HG02678 (cell line): ENCODE measurements at regions not wholly inside any gene's neighbourhood (a gene's known extent, or its start where the extent isn't known, plus 50 kb on each side); places are given as distances from the start of the nearest gene placed in this dataset.

Experiments used
- ATAC-seq: cut with Tn5 transposase; IDR thresholded peaks from one replicate; pipeline ENCODE4 v1.9.1; 2021; ENCODE audit warnings: mild to moderate bottlenecking, moderate library complexity; ENCODE audit not compliant: unreplicated experiment

DNA sequence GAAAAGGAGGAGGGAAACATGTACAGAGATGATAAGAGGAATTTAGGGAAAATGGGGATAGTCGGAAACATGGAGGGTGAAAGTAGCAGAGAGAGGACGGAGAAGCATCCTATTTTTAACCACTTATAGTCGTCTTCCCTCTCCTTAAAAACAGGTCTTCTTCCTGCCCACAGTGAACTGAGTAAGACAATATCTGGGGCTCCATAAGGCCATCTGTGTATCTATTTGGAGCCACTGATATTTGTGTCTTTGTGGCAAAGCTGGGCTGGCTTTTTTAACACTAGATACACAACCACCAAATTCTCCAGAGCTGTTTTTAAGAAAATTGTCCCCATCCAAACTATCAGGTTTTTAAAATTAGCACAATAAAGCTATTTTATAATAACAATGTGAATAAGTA lies 109.5 kb upstream of the RAP1B start:
- ATAC-seq, result no peak

DNA sequence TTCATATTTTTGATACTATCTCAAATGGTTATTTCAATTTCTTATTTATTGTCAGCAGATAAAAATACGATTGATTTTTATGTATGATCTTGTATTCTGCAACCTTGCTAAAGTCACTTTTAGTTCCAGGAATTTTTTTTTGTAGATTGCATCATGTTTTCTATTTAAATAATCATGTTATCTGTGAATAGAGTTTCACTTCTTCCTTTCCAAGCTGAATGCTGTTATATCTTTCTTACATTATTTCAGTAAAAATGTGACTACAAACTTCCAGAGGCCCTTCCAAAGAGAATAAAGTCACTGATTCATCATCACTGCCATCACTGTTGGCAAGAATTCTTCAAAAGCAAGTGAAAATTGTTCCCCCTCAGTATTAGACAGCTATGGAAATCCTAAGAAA lies 104.7 kb upstream of the RAP1B start:
- no peak for ATAC-seq

DNA sequence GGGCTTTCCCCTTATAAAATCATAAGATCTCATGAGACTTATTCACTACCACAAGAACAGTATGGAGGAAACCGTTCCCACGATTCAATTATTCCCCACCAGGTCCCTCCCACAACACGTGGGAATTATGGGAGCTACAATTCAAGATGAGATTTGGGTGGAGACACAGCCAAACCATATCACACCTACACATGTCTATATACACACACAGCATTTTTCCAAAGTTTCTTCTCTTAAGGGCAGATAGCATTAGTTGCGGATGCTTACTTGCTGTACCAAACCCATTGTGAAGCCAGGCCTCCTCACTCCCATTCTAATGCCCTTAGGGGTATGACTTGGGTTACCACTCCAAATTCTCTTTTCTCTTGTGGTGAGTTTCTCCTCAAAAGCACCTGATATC lies 104.1 kb upstream of the RAP1B start:
- no peak for ATAC-seq

DNA sequence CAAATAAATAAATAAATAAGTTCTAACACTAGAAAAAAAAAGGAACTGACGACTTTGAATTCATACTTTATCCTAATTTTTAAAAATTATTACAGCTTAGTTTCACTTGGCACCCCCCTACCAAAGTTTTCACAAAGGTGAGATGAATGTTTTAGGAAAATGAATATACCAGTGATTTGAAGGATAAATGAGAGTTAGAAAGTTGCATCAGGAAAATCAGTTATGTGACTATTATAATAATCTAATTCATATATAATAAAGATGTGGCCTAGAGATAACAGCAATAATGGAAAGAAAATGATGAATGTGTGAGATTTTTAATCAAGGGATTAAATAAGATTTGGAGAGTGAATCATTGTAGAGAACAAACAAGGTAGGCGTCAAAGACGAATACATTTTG lies 103.0 kb upstream of the RAP1B start:
- no peak for ATAC-seq

DNA sequence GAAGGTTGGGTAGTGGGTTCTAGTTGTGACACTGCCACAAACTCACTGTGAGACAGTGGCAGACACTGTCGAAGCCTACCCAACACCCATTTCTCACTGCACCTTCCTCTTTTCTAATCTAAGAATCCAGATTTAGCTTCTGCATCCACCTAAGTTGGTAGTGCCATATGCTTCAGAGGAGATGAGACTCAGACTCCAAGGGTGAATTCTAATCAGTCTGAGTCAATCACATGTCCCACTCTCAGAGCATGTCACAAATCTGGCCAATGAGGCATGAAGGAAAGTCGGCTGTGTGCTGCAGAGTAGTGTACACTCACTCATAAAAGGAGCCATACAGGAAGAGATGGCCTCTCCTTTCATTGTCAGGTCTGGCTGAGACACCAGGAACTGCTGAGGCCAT lies 102.1 kb upstream of the RAP1B start:
- ATAC-seq, result no peak

DNA sequence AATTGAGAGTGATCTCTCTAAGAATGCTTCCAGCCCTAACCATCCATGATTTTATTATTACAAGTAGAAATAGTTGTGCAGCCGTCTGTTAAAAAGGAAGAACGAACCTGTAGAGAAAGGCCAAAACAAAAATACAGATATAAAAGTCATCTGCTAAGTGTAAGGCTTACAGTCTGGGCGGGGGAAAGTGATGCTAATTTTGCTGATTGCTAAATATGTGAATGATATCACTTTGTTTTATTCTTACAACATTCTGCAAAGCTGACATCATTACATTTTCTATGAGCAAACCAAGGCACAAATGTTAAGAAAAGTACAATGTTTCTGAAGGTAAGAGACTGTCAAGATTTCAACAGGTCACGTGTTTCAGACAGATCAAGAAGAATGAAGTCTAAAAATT lies 101.5 kb upstream of the RAP1B start:
- ATAC-seq, result no peak

DNA sequence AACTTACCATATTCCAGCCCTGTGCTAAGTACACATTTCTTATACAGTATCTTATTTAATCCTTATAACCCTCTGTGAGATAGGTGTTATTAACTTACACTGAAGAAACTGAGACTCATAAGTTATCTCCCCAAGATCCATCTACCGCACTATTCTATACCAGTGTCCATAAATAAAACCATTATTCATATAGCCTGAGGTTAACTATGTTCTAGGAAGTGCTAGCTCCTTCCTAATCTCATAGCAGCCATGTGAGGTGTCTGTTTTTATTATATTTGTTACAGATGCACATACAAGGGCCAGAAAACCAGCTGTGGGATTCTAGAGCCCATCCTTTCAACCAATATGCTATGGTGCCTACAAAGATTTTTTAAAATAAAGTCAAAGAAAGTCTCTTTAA lies 100.3 kb upstream of the RAP1B start:
- ATAC-seq, result no peak

DNA sequence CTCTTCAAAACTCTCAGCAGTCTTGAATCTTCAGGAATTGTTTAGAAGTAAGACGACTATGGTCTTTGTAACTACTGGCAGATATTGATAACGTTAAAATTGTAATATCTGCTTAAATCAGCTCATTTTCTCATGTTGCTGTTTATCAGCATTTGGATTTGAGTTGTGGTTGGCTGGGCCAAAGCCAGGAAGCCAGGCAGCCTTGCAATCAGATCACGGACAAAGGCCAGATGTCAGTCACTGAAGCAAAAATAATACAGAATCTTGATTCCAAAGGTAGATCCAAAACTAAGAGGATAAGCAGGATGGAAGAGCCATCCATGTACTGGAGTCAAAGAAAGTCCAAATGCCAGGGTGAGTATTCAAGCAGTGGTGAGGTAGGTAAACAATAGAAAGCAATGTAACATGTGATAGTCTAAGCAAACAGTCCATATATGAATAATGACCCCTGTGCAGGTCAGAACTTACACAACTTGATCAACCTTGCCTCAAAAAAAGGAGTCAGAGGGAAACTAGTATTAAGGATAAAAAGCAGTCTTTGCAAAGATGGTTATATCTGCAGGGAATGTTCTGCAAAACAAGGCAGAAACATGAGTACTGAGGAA lies 95.8 kb upstream of the RAP1B start:
- no peak for ATAC-seq

DNA sequence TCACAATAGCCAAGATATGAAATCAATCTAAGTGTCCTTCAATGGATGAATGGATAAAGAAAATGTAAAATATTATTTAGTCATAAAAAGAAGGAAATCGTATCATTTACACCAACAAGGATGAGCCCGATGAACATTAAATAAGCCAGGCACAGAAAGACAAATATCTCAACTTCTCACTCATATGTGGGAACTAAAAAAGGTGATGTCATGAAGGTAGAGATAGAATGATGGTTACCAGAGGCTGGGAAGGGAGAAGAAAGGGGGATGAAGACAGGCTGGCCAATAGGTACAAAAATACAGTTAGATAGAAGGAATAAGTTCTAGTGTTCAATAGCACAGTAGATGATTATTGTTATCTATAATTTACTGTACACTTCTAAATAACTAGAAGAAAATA lies 94.9 kb upstream of the RAP1B start:
- no peak for ATAC-seq

DNA sequence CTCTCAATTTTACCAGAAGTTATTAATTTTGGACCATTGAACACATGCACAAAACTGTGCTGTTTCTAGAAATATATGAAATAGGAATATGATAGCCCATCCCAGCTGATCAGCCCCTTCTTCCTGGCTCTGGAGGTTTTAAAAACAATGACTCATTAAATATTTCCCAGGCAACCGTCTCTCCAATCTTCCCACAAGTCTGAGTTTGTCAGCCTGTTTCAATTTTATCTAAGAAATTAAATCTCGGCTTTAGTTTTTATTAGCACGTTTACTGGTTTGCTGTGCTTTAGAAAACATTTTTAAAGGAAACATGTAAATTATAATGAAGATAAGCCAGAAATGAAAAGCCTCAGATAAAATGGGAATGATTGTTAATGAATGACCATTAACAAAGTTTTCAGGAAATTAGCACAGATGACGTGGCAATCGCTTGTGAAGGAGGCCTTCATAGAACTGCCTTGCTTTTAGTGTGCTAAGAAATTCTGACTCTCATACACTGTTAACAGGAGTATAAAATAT lies 89.3 kb upstream of the RAP1B start:
- no peak for ATAC-seq

DNA sequence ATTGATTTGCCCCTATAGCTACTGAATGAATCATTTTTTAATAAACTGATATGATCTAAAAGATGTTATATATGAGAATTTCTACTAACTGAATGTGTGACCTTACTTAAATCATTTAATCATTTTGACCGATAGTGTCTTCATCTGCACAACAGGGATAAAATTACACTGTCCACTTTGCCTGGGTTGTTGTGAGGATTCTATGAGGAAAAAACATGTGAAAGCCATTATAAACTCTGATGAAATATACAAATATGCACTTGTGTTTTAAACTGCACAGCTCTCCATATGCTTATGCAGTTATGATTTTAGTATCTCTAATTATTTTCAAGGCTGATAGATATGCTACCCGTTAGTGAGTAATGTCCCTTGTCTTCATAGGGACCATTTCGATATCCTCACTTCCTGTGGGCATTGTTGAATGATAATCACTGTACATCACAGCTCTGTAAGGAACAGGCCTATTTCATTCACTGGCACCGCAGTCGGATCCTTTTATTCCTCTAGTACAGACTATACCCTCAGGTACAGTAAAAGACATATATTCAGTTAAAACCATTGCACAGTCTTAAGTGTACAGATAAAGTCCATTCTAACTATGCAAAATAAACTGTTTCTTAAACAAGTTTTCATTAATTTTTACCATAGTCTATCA lies 88.7 kb upstream of the RAP1B start:
- no peak for ATAC-seq

DNA sequence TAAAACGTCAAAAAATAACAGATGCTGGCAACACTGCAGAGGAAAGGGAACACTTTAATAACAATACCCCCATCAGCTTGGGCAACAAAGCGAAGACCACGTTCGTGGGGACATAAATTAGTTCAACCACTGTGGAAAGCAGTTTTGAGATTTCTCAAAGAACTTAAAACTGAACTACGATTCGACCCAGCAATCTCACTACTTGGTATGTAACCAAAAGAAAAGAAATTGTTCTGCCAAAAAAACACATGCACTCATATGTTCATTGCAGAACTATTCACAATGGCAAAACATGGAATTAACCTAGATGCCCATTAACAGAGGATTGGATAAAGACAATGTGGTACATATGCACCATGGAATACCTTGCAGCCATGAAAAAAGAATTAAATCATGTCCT lies 81.2 kb upstream of the RAP1B start:
- ATAC-seq, result no peak

DNA sequence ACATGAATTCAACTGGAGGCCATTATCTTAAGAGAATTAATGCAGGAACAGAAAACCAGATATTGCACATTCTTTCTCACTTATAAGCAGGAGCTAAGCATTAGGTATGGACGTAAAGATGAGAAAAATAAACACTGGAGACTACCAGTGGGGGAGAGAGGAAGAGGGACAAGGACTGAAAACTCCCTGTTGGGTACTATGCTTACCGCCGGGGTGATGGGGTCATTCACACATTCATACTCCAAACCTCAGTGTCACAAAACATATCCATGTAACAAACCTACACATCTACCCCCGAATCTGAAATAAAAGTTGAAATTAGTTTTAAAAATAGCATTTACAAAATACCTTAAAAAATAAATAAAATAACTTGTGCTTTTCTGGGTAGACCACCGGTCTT lies 80.8 kb upstream of the RAP1B start:
- ATAC-seq, result no peak

DNA sequence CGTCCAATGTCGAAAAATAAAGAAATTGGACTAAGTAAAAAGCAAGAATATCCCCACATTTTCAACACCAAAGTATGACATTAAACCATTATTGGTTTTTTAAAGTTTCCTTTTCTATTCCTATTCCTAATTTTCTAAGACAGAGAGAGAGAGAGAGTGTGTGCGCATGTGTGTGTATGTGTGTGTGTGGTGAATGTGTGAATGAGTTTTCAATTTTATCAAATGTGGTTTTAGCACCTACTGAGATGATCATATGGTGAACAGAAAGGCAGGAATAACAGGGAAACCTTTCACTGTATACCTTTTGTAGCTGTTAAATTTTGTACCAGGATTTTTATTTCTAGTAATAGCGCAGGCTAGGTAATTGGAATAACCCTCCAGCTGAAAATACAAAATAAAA lies 80.4 kb upstream of the RAP1B start:
- no peak for ATAC-seq

DNA sequence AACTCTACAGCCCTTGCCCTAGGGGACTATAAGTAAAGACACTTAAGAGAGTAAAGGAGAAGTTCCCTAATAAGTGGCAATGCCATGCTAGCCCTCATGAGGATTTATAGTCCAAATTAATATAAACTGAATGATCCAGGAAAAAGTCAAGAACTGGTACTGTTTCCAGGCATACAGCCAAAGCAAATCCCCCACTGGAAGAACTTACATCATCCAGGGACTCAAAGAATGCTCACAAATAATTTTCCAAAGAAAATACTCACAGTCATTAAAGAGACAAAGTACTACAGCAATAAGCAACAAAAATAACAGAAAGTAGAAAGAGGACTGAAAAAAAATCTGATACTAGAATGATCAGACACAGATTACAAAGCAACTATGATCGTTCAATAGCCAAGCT lies 79.7 kb upstream of the RAP1B start:
- no peak for ATAC-seq

DNA sequence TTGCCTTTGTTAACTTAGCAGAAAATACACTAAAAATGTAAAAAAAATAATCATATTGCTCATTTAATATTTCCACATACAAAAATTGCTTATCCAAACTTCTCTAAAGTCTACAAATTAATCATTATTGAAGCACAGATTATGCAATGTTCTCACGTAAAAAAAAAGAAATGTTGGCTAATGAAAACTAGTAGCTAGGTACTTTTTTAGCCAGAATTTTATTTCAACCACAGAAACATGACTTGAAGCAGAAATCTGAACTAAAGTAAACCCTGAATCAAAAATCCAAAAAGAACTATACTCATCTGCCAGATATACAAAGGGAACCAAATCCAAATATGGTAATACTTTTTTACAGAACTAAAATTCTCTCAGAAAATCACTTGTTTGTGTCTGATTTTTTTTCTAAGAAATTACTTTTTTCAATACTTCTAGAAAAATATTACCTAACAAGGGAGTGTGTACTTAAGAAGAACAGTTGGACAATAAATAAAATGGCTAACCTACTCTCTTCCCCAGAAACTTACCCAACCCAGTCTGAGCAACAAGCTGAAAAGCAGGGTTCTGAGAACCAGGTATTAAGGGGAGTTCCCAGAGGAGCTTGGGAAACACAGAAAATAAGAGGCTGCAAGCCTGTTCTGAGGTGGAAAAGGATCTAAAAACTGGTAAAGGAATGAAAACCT lies 78.4 kb upstream of the RAP1B start:
- ATAC-seq, result no peak

DNA sequence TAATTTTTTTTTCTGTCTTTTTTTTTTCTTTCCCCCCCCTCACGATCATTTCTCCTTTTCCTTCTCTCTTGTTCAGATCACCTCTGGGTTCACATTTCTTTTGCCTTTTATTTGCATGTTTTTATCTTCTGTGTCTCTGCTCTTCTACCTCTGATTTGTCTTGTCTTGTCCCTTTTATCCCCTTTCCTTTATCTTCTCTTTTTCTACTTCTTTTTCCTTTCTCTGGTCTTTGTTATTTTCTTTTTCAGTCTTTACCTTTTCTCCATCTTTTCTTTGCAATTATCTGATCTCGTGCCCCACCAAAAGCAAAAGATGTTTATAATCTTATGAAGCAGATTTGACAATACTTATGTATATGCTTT lies 77.8 kb upstream of the RAP1B start:
- ATAC-seq, result no peak

DNA sequence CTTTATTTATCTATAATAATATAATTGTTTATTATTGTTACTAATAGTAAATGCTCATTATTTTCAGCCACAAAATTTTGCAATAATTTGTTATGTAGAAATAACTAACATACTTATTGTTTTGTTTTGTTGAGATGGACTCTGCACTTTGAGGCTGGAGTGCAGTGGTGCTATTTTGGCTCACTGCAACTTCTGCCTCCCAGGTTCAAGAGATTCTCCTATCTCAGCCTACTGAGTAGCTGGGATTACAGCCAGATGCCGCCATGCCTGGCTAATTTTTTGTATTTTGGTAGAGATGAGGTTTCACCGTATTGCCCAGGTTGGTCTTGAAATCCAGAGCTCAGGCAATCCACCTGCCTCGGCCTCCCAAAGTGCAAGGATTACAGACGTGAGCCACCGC lies 76.6 kb upstream of the RAP1B start:
- no peak for ATAC-seq

DNA sequence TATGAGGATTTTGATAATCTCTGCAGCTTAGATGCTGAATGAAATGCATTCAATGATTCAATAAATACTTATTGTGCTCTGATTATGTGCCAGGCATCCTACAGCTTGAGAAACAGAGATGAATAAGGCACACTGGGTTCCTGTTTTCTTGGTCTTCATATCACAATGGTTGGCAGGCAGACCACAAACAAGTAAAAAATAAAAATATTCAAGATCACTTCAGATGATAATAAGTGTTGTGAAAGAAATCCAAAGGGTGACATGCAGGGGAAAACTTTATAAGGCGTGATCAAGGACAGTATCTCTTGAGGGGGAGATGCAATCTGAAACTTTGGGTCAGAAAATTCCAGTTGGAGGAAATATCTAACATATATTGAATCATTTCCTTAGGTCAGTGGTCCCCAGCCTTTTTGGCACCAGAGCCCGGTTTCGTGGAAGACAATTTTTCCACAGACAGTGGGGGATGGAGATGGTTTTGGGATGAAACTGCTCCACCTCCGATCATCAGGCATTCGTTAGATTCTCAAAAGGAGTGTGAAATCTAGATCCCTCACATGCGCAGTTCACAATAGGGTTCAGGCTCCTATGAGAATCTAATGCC lies 73.7 kb upstream of the RAP1B start:
- no peak for ATAC-seq

DNA sequence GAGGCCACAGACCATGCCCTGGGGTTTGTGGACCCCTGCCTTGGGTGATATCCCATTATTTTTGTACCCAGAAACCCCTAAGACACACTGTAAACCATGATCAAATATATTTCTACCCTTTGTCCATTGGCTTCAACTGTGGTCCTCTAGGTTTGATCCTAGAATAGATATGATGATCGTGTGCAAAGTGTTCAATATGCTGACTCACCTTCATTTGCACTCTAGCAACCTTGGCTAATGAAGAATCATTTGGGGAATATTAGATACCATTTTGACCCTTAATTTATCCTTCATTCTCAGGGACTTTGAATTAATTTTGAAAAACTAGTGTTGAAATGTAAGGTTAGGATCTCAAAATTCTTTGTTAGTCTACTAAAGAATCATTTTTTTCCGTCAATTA lies 73.1 kb upstream of the RAP1B start:
- ATAC-seq, result no peak

DNA sequence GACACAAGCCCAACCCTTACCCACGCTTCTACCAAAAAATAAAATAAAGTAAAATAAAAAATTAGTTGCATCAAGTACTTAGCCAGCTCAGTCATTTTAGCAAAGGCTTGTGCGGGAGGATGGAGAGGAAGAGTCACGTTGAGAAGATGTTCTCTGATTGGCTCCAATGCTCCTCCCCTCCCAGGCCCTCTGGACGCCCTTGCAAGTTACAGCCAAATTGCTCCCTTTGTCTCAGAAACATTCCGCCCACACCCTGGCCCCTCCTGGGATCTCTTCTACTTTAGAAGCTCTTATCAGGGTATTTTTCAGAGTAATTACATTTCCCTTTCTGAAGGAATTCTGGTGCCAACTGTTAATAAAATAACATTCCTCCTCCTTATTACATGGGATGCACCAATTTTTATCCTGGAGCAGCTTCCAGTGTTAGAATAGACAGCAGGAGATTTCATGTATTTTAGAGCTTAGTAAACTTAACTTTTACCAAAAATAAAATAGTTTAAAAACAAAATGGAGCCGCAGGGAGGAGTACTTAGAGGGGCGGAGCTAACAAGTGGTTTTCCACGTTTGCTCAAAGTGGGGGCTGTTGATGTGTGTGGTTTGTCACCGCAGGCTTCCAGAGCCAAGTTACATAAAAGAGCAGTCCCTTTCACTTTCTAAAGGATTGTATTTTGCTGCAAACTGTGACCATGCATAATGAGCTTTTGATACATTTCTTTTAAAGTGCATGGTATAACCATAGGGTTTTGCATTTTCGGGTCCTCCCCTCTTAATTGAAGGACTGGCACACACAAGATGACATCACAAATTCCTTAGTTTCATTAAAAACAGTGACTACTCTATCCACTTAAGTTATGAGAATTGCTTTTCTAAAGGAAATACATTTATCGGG lies 71.7 kb upstream of the RAP1B start:
- no peak for ATAC-seq
